HL-60 (cell line): ENCODE measurements at regions not wholly inside any gene's neighbourhood (a gene's known extent, or its start where the extent isn't known, plus 50 kb on each side); places are given as distances from the start of the nearest gene placed in this dataset.

Experiments
- CTCF ChIP-seq: IDR thresholded peaks from one replicate; pipeline ENCODE4 v1.5.1; 2011; ENCODE audit warnings: low read length, control low read depth, inconsistent platforms; ENCODE audit not compliant: insufficient read depth
- GABPA ChIP-seq: IDR thresholded peaks from 2 replicates; pipeline ENCODE4 v1.6.1; 2012; ENCODE audit warnings: low read depth
- POLR2AphosphoS5 ChIP-seq: IDR thresholded peaks from 2 replicates; pipeline ENCODE4 v1.6.1; 2012; ENCODE audit warnings: low read depth
- SPI1 ChIP-seq: IDR thresholded peaks from 2 replicates; pipeline ENCODE4 v1.6.1; 2012; ENCODE audit warnings: low read depth, mild to moderate bottlenecking, borderline replicate concordance

GRCh38 chr10:6309816-6310215 lies 107.1 kb downstream of the PFKFB3 start:
- TF ChIP-seq CTCF (no peak), SPI1 (no peak), GABPA (no peak), POLR2AphosphoS5 (no peak)
